T47D (cell line): ENCODE measurements at regions not wholly inside any gene's neighbourhood (a gene's known extent, or its start where the extent isn't known, plus 50 kb on each side); places are given as distances from the start of the nearest gene placed in this dataset.

Experiments
- DNase-seq, 2 experiments: peaks; one replicate each; pipeline versions ENCODE4 v3.0.0 to v3.0.0-alpha.2; 2011 to 2012; ENCODE audit warnings: low read depth in 1 of 2, low spot score in 1 of 2
- JUND ChIP-seq: IDR thresholded peaks from 2 replicates; pipeline ENCODE4 v1.6.1; 2012; ENCODE audit warnings: low read depth
- in situ Hi-C: cut with HindIII; loops from 2 replicates; pipeline ENCODE4 v1.10.0; 2016; ENCODE audit warnings: low sequenced_read_pairs, low pct_unique_long_range_greater_than_20kb

- no peak for TF ChIP-seq JUND
- in situ Hi-C loops = no loop called here
- no peak for DNase-seq
Measured at GRCh38 chr9:17846948-17847655, 268.2 kb downstream of the SH3GL2 start.

GRCh38 chr9:17847908-17848307 lies 269.0 kb downstream of the SH3GL2 start:
- no peak for DNase-seq
- in situ Hi-C loops = no loop called here
- TF ChIP-seq JUND = no peak

DNA sequence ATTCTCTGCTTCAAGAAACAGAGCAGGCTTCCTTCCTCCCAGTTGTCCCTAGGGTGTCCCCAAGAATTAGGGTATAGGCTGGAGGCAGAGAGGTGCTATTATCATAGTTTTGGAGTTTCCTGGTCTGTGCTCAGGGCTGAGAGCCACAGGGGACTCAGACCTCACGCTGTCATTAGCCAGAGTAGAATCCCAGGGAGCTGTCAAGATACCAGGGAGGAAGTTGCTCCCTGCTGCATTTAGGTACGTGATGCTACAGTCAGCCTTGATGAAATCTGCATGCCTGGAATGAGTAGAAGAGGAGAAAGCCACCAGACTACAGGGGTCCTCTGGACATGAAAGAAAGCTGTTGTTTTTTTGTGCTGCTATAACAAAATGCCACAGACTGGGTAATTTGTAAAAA lies 273.2 kb downstream of the SH3GL2 start:
- TF ChIP-seq JUND = no peak
- DNase-seq = no peak
- in situ Hi-C loops = no loop called here

- in situ Hi-C loops = no loop called here
- TF ChIP-seq JUND = no peak
- DNase-seq = no peak
Measured at GRCh38 chr9:17854487-17854886, 275.6 kb downstream of the SH3GL2 start.

GRCh38 chr9:17856995-17857394 lies 278.1 kb downstream of the SH3GL2 start:
- in situ Hi-C loops = no loop called here
- no peak for DNase-seq
- TF ChIP-seq JUND = no peak

DNA sequence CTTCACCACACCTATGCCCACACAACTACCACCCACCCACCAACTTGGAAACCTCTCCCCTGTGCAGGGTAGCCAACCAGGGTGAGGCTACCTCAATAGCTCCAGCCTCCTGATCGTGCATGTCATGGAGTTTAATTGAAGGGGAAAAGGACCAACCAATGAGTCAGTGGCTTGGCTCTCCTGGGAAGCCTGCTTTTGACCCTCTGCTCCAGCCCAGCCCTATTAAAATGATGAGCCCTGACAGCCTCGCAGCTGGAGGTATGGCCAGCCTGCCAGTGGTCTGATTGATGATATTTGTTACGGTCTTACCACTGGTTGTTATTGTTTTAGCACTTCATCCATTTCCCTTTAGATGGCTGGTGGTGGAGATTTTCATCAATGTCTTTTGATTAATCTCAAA lies 280.4 kb downstream of the SH3GL2 start:
- TF ChIP-seq JUND = no peak
- no peak for DNase-seq
- in situ Hi-C loops = no loop called here

GRCh38 chr9:17859987-17860386 lies 281.1 kb downstream of the SH3GL2 start:
- DNase-seq = no peak
- in situ Hi-C loops = no loop called here
- no peak for TF ChIP-seq JUND

GRCh38 chr9:17862101-17862500 lies 283.2 kb downstream of the SH3GL2 start:
- DNase-seq = no peak
- no peak for TF ChIP-seq JUND
- in situ Hi-C loops = no loop called here

DNA sequence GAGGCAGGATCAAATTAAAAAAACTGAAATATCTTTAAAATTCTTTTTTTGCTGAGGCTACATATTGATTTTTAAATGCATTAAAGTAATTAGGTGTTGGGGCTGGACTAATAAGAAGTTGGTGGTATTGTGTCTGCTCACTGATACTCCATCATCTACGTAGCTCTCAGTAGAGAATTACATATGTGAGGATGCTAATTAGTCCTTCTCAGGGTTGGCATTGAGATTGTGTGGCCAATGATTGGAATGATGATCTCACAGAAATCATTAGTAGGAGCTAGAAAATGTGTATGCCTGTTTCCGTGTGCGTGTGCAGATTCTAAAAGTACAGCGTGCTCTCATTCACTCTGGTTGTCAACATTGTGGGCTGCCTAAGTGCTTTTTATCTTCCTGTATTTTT lies 283.8 kb downstream of the SH3GL2 start:
- in situ Hi-C loops = no loop called here
- no peak for DNase-seq
- TF ChIP-seq JUND = no peak

- DNase-seq = no peak
- no peak for TF ChIP-seq JUND
- in situ Hi-C loops = no loop called here
Measured at GRCh38 chr9:17863213-17863883, 284.5 kb downstream of the SH3GL2 start.

GRCh38 chr9:17863924-17864323 lies 285.1 kb downstream of the SH3GL2 start:
- in situ Hi-C loops = no loop called here
- no peak for DNase-seq
- no peak for TF ChIP-seq JUND

GRCh38 chr9:17864951-17865350 lies 286.1 kb downstream of the SH3GL2 start:
- in situ Hi-C loops = no loop called here
- no peak for TF ChIP-seq JUND
- no peak for DNase-seq

DNA sequence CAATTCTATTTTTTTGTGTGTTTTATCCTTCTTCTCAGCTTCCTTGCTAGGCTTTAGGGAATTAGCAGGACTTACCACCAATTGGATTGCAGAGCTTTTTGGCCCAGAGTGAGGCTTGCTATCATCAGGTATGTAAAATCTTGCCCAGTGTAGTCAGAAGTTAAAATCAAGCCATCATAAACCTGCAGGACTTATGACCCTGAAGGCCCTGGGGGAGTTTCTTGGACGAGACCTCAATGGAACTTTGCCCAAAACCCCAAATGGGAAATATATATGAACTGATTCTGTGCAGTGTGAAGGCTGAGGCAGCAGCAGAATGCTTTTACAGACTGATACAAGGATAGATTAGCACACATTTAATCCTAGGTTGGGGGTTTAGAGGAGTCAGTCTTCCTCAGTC lies 287.0 kb downstream of the SH3GL2 start:
- TF ChIP-seq JUND = no peak
- in situ Hi-C loops = no loop called here
- DNase-seq = no peak

GRCh38 chr9:17870722-17871121 lies 291.9 kb downstream of the SH3GL2 start:
- DNase-seq = no peak
- in situ Hi-C loops = no loop called here
- TF ChIP-seq JUND = no peak
